CD4-positive, alpha-beta T cell treated with Interleukin-12 subunit alpha and Interleukin-12 subunit beta, for 1 hour (primary cell): ENCODE measurements at regions not wholly inside any gene's neighbourhood (a gene's known extent, or its start where the extent isn't known, plus 50 kb on each side); places are given as distances from the start of the nearest gene placed in this dataset.
"Not testable (repeated sequence)": the region's sequence is repeated elsewhere in the genome, so short reads cannot be mapped to it uniquely, and the experiment has no call there.

Experiments
- DNase-seq: peaks from one replicate; pipeline ENCODE4 v3.0.0-alpha.2; 2020

DNA sequence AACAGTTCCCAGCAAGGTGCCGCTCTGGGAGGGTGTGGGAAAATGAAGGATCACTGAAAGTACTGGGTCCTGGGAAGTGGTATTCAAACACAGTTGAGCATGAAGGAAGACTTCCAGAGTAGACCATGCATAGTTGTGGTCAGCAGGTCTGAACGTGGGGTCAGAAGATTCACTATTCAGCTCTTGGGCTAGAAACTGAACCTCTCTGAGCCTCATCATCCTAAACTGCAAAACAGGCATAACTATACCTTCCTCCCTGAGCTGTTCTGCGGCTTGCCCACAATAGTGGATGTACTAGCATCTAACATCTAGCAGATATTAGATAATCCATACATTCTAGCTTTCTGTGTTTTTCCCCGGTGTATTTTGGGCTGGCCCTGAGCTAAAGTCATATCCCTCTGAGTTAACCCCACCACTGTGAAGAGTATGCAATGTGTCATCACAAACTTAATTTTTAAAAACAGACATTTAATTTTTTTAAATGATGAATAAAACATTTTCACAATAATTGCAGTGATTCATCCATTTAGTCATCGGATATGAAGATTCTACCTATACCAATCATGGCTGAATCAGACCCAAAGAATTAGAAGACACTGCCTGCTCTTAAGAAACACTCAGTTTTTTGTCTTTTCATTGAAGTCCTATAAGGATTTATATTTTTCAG lies 179.1 kb downstream of the BLID start:
- no peak for DNase-seq

GRCh38 chr11:121936370-121936769 lies 179.6 kb downstream of the BLID start:
- no peak for DNase-seq

DNA sequence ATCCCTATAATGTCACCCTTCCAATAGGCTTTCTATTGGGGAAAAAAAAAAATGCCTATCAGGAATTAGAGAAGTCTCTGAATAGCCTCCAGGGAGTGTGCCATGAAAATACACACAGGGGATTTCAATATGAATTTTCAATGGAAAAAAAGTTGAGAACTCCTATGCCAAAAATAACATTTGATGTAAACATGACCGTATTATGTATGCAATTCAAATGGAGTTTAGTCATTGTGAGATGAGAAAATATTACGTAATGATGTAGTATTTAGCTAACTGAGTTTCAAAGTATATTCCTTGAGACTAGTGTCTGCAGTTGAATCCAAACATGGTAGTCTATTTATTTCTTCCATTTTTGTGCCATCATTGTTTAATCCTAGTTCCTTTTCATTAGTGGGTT lies 182.3 kb downstream of the BLID start:
- no peak for DNase-seq

DNA sequence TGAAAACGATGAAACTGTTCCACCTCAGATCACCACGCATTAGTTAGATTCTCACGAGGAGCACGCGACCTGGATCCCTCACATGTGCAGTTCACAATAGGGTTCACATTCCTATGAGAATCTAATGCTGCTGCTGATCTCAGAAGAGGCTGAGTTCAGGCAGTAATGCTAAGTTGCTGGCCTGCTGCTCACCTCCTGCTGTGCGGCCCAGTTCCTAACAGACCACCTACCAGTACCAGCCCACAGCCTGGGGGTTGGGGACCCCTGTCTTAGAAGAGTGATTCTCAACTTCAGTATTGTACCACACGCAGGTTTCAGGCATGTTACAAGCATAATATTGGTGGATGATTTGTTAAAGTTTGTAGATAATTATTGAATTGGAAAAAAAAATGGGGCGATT lies 182.7 kb downstream of the BLID start:
- no peak for DNase-seq

DNA sequence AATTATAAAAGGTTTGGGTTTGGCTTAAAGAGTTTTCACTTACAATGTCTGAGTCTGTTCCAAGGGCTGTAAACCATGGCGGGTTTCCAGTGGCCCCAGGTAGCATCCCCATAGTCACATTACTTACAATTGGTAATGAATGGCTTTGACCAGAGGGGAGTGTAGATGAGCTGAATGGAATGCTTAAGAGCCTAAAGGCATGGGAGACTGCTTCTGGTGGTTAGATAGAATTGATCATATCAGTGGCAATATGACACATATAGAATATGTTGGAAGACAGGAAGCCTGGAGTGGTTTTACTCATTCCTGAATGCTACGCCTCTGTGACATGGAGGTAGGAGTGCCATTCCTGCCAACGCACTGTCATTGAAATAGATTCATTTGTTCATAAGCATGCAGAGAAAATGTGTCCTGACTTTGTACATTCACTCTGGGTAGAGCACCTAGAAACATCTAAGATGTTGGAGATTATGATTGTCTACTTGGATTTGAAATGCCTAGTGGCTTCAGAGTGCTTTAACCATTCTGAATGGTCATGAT lies 183.3 kb downstream of the BLID start:
- DNase-seq = no peak

DNA sequence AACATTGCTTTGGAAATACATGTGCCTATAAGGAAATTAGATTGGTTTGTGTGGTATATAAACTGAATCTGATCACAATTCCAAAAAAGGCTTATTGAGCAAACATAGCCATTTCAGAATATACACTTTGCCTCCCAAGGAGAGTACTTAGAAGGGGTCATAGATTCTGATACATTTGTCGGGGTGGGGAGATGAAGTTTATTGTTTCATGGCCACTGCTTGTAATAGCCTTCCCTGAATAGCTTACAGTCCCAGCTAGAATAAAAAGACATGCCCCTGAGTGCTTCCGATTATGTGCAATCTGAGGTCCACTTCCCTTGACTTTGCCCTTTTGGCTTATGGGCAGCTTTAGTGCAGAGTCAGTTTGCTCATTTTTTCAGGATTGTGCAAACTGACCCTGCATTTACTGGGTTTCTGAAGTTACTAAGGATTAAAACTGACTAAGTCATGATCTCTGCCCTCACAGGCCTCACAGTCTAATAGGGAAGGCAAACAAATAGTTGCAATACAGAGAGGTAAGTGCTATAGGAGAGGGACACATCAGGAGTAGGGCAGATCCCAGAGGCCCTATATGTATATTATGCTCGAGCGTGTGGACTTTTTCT lies 184.2 kb downstream of the BLID start:
- DNase-seq = no peak

GRCh38 chr11:121931121-121931520 lies 184.9 kb downstream of the BLID start:
- no peak for DNase-seq

GRCh38 chr11:121930004-121930965 lies 185.7 kb downstream of the BLID start:
- DNase-seq = no peak

DNA sequence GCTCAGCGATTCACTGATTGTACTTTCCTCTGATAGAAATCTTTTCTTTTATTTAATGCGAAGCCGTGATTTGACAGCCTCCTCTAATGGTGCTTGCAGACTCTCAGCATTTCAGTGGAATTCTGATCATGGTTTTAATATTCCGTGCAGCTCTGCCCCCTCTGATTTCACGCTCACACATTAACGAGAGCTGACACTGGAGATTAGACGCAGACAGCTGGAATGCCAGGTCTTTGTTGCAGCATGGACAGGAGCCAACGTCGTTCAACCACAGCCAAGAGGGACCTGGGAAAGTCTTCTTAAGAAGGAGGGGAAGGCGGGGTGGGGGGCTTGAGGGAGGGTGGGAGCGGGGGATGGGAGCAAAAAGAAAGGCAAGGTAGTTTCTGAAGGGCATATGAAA lies 186.4 kb downstream of the BLID start:
- DNase-seq = no peak

DNA sequence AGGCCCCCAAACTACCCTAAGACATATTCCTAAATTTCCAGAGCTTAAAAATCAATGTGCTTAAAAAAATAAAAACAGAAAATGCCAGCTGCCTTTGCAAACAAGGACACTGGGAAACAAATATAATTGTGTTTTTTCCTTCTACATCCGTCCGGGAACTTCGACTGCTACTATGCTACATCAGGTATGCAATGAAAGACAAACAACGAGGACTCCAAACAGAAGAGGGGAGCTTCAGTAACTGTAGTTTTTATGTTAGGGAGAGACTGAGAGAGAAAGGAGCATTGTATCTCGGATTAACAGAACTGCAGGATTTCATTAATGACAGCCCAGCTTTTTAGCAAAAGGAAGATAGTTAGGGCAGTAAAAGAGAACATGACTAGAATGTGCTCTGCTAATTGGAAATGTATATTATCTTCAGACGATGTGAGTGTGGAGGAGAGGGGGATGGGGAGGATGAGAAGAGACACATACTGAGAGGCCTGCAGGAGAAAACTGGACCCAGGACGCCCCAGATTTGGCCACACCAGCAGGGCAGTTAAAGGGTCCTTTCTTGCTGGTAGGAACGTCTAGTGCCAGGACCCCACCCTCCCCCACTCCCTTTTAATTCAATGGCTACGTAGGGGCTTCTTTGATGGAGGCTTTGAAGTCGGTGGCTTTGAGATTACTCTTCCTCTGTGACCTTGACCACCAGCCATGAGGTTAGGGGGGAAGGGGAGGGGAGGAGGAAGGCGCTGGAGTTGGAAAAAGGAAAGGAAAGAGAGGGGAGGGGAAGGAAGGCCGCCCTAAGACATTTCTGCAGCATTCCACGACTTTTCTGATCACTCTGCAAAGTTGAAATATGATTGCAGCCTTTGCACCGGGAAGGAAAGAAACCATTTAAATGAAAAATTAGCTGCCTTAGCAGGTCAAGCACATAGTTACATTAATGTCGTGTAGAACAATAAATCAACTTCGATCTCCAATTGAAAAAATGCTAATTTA lies 187.1 kb downstream of the BLID start:
- DNase-seq = no peak

GRCh38 chr11:121927789-121928188 lies 188.2 kb downstream of the BLID start:
- no peak for DNase-seq

DNA sequence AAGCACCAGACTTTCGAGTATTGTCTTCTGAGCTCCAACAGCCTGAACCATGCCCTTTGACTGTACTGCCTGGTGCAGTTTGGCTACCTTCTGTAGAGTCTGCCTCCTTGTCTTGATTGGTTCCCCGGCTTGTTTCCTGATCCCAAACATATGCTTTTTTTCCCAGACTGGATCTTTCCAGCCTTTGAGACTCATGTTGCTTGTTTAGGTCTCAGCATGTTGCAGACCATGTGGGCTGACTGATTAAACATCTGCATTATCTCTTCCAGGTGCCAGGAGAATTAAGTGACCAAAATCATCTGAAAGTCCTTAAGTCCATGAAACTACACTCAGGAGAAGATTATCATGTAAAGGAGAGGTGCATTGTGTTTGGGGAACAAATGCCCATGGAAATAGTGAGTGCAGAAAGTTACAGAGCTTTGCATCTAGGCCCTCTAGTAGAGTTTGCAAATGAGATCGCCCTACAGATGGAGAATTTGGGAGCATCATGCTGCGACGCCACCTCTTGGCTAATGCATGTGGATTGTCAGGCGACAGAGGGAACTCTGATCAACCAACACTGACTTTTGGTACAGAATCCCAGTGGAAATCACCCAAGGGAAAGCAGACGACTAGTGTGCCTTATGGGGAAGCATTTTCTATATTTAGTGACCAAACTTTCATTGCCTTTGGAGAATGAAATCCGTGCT lies 188.8 kb downstream of the BLID start:
- no peak for DNase-seq

DNA sequence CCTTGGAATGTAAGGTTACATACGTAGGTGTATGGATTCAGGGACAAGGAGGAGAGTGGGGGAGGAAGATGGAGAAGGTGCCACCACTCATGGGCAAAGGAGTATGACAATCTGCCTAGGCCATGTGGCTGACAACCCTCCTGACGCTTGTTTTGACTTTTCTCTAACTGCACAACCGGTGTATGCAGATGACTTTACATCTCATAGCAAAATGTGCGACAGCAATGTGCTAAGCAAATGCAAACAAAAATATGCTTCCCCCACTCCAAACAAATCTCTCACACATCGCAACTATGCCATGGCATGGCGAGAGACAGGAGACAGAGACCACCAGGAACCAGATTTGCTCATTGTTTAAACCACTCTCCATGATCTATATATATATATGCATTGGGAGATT lies 191.8 kb downstream of the BLID start:
- no peak for DNase-seq

DNA sequence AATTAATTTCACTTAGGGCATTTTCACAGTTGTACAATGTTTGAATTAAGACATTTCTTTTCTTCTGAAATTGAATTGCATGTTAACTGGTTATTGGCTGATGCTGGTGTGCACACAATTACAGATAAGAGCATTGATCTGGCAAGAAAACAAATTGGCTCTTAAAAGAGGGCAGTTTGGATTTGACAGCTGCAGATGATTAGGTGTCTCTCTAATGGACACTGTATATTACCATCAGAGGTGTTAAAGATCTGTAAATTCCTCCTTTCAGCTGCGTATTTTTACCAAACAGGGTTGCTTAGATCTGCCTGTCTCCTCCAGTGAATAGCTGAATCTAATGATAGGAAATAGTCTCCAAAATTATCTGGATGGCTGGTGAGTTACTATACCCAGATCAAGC lies 198.5 kb downstream of the BLID start:
- no peak for DNase-seq

DNA sequence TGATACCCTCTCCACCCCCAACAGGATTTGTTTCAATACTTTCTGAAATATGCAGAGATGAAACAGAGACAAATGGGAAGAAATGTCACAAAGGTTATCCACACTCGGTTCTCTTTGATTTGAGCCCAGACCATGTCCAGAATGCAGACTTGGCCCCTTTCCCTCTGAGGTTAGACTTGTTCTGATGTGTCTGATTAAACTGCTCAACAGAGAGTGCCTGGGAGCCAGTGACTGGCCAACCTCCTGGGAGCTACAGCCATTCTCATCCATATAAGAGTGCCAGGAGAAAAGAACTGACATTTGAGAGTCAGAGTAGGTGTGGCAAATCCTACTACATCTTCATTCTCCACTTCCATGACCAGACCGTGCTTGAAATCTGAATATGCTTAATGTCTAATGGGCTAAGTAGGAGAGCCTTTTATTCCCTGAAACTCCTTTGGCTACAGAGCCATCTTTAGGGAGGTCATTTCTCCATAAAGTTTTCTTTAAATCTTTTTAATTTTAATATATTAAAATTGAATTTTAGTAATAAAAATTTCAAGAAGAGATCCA lies 201.4 kb downstream of the BLID start:
- DNase-seq = no peak

DNA sequence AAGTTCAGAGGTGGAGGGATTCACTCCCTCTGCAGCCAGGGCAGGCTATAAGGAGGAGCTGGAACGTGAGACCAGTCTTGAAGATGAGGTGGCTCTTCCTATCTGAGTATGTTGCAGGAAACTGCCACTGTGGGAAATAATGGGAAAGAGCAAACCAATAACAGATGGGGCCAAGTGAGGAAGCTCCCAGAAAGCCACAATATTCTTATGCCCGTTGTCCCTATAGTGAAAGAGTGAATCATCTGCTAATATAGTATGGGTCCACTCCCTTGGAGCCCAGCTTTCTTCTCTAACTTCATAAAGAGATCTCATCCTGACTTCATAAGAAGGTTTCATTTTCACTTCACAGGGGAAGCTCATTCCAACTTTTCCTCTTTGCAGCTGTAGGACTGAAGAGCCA lies 206.4 kb downstream of the BLID start:
- DNase-seq = no peak

GRCh38 chr11:121907379-121907778 lies 208.6 kb downstream of the BLID start:
- no peak for DNase-seq

DNA sequence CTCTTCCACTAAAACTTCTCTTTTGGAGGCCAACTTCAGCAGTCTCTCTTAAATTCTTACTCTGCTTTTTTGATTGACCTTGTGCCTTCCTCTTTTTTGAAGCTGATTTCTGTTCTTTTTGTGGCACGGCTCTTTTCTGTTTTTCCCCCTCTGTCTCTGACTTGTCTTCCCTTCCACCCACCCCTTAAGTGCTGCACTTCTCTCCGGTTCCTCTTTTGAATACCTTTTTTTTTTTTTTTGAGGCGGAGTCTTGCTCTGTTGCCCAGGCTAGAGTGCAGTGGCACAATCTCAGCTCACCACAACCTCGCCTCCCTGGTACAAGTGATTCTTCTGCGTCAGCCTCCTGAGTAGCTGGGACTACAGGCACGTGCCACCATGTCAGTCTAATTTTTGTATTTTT lies 211.9 kb downstream of the BLID start:
- no peak for DNase-seq

- DNase-seq = no peak
Observed at GRCh38 chr11:121901886-121902285, 214.1 kb downstream of the BLID start.

DNA sequence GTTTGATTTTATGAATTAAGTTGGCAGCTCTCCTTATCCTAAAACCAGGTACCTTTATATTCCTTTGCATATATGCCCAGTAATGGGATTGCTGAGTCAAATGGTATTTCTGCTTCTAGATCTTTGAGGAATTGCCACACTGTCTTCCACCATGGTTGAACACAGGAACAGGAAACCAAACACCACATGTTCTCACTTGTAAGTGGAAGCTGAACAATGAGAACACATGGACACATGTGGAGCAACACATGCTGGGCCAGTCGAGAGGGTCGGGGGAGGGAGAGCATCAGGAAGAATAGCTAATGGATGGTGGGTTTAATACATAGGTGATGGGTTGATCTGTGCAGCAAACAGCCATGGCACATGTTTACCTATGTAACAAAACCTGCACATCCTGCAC lies 214.6 kb downstream of the BLID start:
- DNase-seq = not testable (repeated sequence)

DNA sequence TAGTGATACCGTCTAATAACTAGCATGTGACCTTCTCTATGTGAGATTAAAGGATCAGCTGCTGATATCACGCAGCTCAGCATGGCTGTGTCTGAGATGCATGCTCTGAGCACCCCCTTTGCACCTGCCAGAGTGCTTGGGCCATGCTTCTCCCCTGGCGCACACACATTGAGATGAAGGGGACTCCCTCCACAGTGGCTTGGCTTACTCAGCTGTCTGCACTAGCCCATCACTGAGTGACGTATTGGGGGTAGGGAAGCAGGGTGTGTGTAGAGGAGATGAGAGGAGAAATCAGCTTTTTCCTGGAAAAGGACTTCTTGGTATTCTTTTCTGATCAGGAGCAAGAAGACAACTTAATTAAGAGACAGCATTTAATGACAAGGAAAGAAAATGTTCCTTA lies 216.5 kb downstream of the BLID start:
- DNase-seq = no peak
